ENCODE measurements at regions not wholly inside any gene's neighbourhood (a gene's known extent, or its start where the extent isn't known, plus 50 kb on each side); places are given as distances from the start of the nearest gene placed in this dataset.

DNA sequence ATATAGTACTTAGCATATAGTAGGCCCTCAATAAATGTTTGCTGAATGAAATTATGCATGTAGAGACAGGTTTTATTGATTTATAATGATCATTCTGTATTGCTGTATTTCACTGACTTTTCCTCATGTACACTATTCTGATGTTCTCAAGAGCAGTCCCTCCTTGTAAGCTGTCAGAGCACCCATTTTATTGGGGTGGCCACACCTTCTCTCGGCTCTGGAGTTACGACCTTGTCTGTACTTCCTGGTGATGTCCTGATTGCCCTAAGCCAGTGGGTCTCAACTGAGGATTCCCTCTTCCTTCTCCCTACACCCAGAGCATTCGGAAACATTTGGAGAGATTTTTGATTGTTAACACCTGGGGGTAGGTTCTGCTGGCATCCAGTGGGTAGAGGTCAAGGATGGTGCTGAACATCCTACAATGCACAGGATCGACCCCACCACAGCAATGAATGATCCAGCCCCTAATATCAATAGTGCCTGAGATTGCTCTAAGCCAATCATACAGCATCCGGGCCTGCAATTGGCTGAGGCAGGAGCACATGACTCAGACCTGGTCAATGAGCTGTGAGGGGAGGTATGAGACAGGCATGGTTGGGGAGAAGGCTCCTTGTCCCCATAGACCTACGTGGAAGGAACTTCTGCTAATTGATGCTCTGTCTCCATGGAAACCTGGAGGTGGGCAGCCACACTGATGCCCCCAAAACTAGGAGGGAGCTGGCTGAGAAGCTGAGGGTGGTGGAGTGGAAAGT, 58.8 kb downstream of the CLDN34 start:
- no peak for TF ChIP-seq EZH2 (IDR thresholded peaks at IDR 0.05; ENCODE audit: borderline replicate concordance, low read depth, low read length, severe bottlenecking)
- TF ChIP-seq, protein P1, sequence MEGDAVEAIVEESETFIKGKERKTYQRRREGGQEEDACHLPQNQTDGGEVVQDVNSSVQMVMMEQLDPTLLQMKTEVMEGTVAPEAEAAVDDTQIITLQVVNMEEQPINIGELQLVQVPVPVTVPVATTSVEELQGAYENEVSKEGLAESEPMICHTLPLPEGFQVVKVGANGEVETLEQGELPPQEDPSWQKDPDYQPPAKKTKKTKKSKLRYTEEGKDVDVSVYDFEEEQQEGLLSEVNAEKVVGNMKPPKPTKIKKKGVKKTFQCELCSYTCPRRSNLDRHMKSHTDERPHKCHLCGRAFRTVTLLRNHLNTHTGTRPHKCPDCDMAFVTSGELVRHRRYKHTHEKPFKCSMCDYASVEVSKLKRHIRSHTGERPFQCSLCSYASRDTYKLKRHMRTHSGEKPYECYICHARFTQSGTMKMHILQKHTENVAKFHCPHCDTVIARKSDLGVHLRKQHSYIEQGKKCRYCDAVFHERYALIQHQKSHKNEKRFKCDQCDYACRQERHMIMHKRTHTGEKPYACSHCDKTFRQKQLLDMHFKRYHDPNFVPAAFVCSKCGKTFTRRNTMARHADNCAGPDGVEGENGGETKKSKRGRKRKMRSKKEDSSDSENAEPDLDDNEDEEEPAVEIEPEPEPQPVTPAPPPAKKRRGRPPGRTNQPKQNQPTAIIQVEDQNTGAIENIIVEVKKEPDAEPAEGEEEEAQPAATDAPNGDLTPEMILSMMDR (IDR thresholded peaks at IDR 0.05; ENCODE audit: borderline replicate concordance, extremely low read depth, low read length, poor library complexity, severe bottlenecking) = no peak
